GM19468 (cell line): ENCODE measurements at regions not wholly inside any gene's neighbourhood (a gene's known extent, or its start where the extent isn't known, plus 50 kb on each side); places are given as distances from the start of the nearest gene placed in this dataset.

Experiments used
- ATAC-seq: cut with Tn5 transposase; IDR thresholded peaks from one replicate; pipeline ENCODE4 v1.9.1; 2021; ENCODE audit warnings: mild to moderate bottlenecking, moderate library complexity, moderate number of reproducible peaks; ENCODE audit not compliant: unreplicated experiment; ENCODE audit errors: extremely low read depth

GRCh38 chr5:165956854-165957253, 2334.6 kb upstream of the WWC1 start:
- no peak for ATAC-seq

GRCh38 chr5:165981671-165982070, 2309.8 kb upstream of the WWC1 start:
- no peak for ATAC-seq

- ATAC-seq = no peak
Measured at GRCh38 chr5:165996201-165996875, 2295.1 kb upstream of the WWC1 start.

- no peak for ATAC-seq
Measured at GRCh38 chr5:165999693-166000320, 2291.6 kb upstream of the WWC1 start.

- no peak for ATAC-seq
Measured at GRCh38 chr5:166004006-166004405, 2287.4 kb upstream of the WWC1 start.

- no peak for ATAC-seq
Measured at GRCh38 chr5:166013415-166013814, 2278.0 kb upstream of the WWC1 start.

- no peak for ATAC-seq
Measured at GRCh38 chr5:166014256-166014655, 2277.2 kb upstream of the WWC1 start.

- ATAC-seq = no peak
Measured at GRCh38 chr5:166018716-166019115, 2272.7 kb upstream of the WWC1 start.

- ATAC-seq = no peak
Measured at GRCh38 chr5:166022065-166022464, 2269.4 kb upstream of the WWC1 start.

- no peak for ATAC-seq
Measured at GRCh38 chr5:166024970-166025369, 2266.5 kb upstream of the WWC1 start.

- no peak for ATAC-seq
Measured at GRCh38 chr5:166027582-166027981, 2263.9 kb upstream of the WWC1 start.

GRCh38 chr5:166031926-166032325, 2259.5 kb upstream of the WWC1 start:
- no peak for ATAC-seq

GRCh38 chr5:166032601-166033000, 2258.8 kb upstream of the WWC1 start:
- ATAC-seq = no peak

- no peak for ATAC-seq
Measured at GRCh38 chr5:166045961-166046360, 2245.5 kb upstream of the WWC1 start.

- ATAC-seq = no peak
Measured at GRCh38 chr5:166046956-166047355, 2244.5 kb upstream of the WWC1 start.

- ATAC-seq = no peak
Measured at GRCh38 chr5:166050531-166050930, 2240.9 kb upstream of the WWC1 start.

- ATAC-seq = no peak
Measured at GRCh38 chr5:166058660-166059059, 2232.8 kb upstream of the WWC1 start.

- no peak for ATAC-seq
Measured at GRCh38 chr5:166062094-166062493, 2229.4 kb upstream of the WWC1 start.

- no peak for ATAC-seq
Measured at GRCh38 chr5:166062719-166063118, 2228.7 kb upstream of the WWC1 start.

GRCh38 chr5:166063261-166063660, 2228.2 kb upstream of the WWC1 start:
- no peak for ATAC-seq

- no peak for ATAC-seq
Measured at GRCh38 chr5:166068547-166069335, 2222.7 kb upstream of the WWC1 start.
